Right lobe of liver (tissue), 6 donors: ENCODE measurements at regions not wholly inside any gene's neighbourhood (a gene's known extent, or its start where the extent isn't known, plus 50 kb on each side); places are given as distances from the start of the nearest gene placed in this dataset.

Experiments used
- ATAC-seq, 4 donors: fragments of 200-7000 bp; cut with Tn5 transposase; one replicate each; pipeline ENCODE4 v1.9.1; 2020; ENCODE audit warnings: mild to moderate bottlenecking in 4 of 4, moderate library complexity in 4 of 4
- DNase-seq, 3 donors: peaks; one replicate each; pipeline ENCODE4 v3.0.0-alpha.2; 2020
- H3K27ac ChIP-seq, 3 donors: fragments of 200-600 bp; one replicate each; pipeline ENCODE4 v1.8.0; 2022
- H3K27me3 ChIP-seq, 2 donors: fragments of 200-600 bp; one replicate each; pipeline ENCODE4 v1.8.0; 2022
- H3K36me3 ChIP-seq, 4 donors: fragments of 200-600 bp; sonication (generic) in 1 of 4; one replicate each; pipeline versions ENCODE4 v1.5.1 to v1.8.0; 2017 to 2022; ENCODE audit warnings: control low read depth in 1 of 4
- H3K4me1 ChIP-seq, 4 donors: fragments of 200-600 bp; sonication (generic) in 1 of 4; one replicate each; pipeline versions ENCODE4 v1.5.1 to v1.8.0; 2017 to 2022; ENCODE audit warnings: control low read depth in 1 of 4
- H3K4me3 ChIP-seq, 3 donors: fragments of 200-600 bp; one replicate each; pipeline ENCODE4 v1.8.0; 2022
- H3K9me3 ChIP-seq, 4 donors: fragments of 200-600 bp; sonication (generic) in 1 of 4; one replicate each; pipeline versions ENCODE4 v1.5.1 to v1.8.0; 2017 to 2022; ENCODE audit warnings: control low read depth in 1 of 4
- CTCF ChIP-seq, 4 donors: fragments of 200-600 bp in 3 of 4; fragments of 450-650 bp in 1 of 4; IDR thresholded peaks; one replicate each; pipeline versions ENCODE4 v1.5.1 to v1.8.0; 2016 to 2022; ENCODE audit warnings: antibody characterized with exemption in 4 of 4, mild to moderate bottlenecking in 2 of 4
- POLR2A ChIP-seq: fragments of 450-650 bp; IDR thresholded peaks from one replicate; pipeline ENCODE4 v1.6.1; 2017; ENCODE audit warnings: antibody characterized with exemption, mild to moderate bottlenecking
- WGBS: methylation state at CpG from one replicate; pipeline ENCODE4 v1.1.6; 2018; ENCODE audit warnings: low coverage, low lambda C conversion rate; ENCODE audit not compliant: insufficient coverage; ENCODE audit errors: missing lambda C conversion rate; 5-methylcytosine and 5-hydroxymethylcytosine counted together
- intact Hi-C, 2 donors: fragments of 100-400 bp; cut with DNase I; formaldehyde crosslinking; loops; one replicate each; pipeline versions ENCODE4 v1.11.2 to v1.14.1; 2022
- donor health status: DM: no; HTN: yes; CAD: no.
- donor health status: DM: no; HTN: no; CAD: no.
- donor health status: DM: no; HTN: no; CAD: no.
- donor health status: DM: no; HTN: yes; CAD: no.
- donor health status: DM: no; HTN: yes; CAD: no.

DNA sequence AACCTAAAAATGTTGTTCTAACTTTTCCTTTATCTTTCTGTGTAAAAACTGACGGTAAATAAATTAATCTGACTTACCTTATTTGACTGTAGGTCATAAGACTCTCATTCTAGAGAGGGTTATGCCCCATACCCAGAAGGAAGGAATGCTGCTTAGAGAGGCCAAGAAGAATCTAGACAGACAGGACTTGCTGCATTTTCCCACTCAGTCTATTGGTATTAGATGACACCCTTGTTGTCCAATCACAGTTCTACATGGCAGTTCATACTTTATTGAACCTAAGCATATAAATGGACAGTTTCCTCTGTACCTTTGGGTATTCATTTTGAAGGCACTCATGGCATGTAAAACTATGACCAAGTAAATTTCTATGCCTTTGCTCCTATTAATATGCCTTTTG lies 359.6 kb upstream of the ID4 start:
- WGBS: 57% methylated on average over 1 of the region's 1 CpG
- TF ChIP-seq CTCF (IDR thresholded peaks at IDR 0.05): no peak
- TF ChIP-seq POLR2A: no peak
- Histone ChIP-seq H3K27ac (no peak overlapping the region), H3K4me3 (no peak overlapping the region), H3K9me3 (no peaks in the 10 kb centered on the region), H3K36me3 (no peaks in the 10 kb centered on the region), H3K27me3 (no peaks in the 10 kb centered on the region), H3K4me1 (no peaks in the 10 kb centered on the region)
- intact Hi-C loops: no loop called here
- no peak for ATAC-seq
- DNase-seq: no peak

GRCh38 chr6:19478273-19478672 lies 358.9 kb upstream of the ID4 start:
- Histone ChIP-seq H3K27ac (no peak overlapping the region), H3K27me3 (no peaks in the 10 kb centered on the region), H3K4me3 (no peak overlapping the region), H3K36me3 (no peaks in the 10 kb centered on the region), H3K9me3 (no peaks in the 10 kb centered on the region), H3K4me1 (no peaks in the 10 kb centered on the region)
- no peak for ATAC-seq
- DNase-seq: no peak
- intact Hi-C loops: no loop called here
- 49% methylated on average over 4 of the region's 4 CpGs for WGBS
- no peak for TF ChIP-seq CTCF (IDR thresholded peaks at IDR 0.05)
- TF ChIP-seq POLR2A: no peak

DNA sequence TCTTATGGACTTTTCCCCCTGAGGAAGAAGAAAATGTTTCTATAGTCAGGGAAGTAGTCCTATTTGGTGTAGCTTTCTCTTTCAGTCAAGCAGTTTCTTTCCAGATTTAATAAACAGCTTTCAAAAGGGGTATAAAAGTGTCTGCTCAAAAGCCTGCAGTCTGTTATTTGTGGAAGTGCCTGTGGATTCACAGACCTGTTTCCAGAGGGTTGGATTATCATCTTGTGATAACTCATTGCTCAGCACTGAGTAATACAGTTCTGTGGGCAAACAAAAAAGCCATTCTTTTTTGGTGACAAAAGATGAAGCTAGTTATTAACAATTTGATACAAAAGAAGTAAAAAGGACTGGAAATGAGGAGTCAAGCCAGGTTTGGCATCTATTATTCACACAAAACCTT lies 358.2 kb upstream of the ID4 start:
- intact Hi-C loops: no loop called here
- no peak for ATAC-seq
- Histone ChIP-seq H3K27ac (no peak overlapping the region), H3K36me3 (no peaks in the 10 kb centered on the region), H3K4me1 (no peaks in the 10 kb centered on the region), H3K9me3 (no peaks in the 10 kb centered on the region), H3K4me3 (no peak overlapping the region), H3K27me3 (no peaks in the 10 kb centered on the region)
- TF ChIP-seq POLR2A: no peak
- TF ChIP-seq CTCF (IDR thresholded peaks at IDR 0.05): no peak
- no peak for DNase-seq

DNA sequence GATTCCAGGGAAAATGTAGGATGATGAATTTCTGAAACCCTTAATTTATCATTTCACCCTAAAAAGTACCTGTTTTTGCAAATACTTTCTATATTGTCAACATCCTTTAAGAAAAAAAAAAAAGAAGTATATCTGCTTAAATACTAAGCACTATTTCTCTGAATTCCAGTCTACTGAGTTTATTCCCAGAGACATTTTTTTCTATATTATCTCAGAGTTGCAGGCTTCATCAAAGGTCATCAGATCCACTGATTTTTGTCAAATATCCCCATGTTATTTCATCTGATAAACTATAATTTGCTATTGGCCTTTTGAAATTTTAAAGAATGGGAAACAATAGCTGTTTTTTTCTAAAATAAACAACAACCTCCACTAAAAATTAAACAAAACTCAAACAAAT lies 357.6 kb upstream of the ID4 start:
- DNase-seq (no peak), ATAC-seq (no peak)
- Histone ChIP-seq H3K36me3 (no peaks in the 10 kb centered on the region), H3K27ac (no peak overlapping the region), H3K4me1 (no peaks in the 10 kb centered on the region), H3K27me3 (no peaks in the 10 kb centered on the region), H3K4me3 (no peak overlapping the region), H3K9me3 (no peaks in the 10 kb centered on the region)
- intact Hi-C loops: no loop called here
- TF ChIP-seq POLR2A: no peak
- TF ChIP-seq CTCF (IDR thresholded peaks at IDR 0.05): no peak

DNA sequence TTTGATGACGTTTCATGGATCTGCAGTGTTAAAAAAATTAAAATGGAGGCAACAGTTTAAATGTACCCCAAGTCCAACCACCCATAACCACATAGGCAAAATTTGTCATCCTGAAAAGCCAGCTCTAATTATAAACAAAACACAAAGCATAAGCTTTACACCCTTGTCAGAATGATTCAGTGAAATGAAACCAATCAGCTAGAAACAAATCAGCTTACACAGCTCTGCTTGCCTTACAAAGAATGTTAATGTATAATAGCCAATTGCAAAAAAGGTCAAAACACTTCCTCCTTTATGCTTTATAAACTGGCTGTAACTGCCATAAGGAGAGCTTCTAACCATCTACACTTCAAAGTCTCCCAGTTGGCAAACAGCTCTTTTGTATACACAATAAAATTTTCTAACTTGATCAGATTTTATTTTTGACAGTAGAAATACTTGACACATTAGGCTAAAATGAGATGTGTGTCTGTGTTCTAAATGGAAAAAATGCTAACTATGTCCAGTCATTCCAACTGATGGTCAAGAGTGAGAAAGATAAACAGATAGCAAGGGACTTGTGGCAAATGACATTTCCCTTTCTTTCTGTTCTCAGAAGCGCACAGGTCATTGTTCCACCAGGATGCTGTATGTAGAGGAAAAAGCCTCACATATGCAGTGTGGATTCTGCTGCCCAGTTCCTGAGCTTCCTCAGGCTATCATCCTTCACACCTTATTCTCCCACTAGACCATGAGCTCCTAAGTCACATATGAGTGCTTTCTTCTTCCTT lies 344.3 kb upstream of the ID4 start:
- WGBS: 43% methylated on average over 2 of the region's 2 CpGs
- no peaks in the 10 kb centered on the region for H3K27me3 ChIP-seq
- no peak overlapping the region for H3K27ac ChIP-seq
- no peak for DNase-seq
- no peaks in the 10 kb centered on the region for H3K9me3 ChIP-seq
- no peak for ATAC-seq
- H3K4me3 ChIP-seq: no peak overlapping the region
- intact Hi-C loops: no loop called here
- TF ChIP-seq POLR2A: no peak
- TF ChIP-seq CTCF (IDR thresholded peaks at IDR 0.05): no peak
- no peaks in the 10 kb centered on the region for H3K36me3 ChIP-seq
- no peaks in the 10 kb centered on the region for H3K4me1 ChIP-seq
